ENCODE measurements at regions not wholly inside any gene's neighbourhood (a gene's known extent, or its start where the extent isn't known, plus 50 kb on each side); places are given as distances from the start of the nearest gene placed in this dataset.

GRCh38 chr6:3531481-3531880 is 74.6 kb upstream of the SLC22A23 start:
- Histone ChIP-seq H3K9me3 (no peaks in the 10 kb centered on the region), H3K9ac (no peak overlapping the region), H3K4me3 (ENCODE audit: low read depth in 2 of 2, low read length in 1 of 2) (no peak overlapping the region), H3K4me2 (no peak overlapping the region), H3K36me3 (replicated peaks in 1 of 2; ENCODE audit: control insufficient read depth in 1 of 2, insufficient read depth in 2 of 2, low read length in 1 of 2) (no peaks in the 10 kb centered on the region), H4K20me1 (ENCODE audit: insufficient read depth) (no peaks in the 10 kb centered on the region), H3F3A (replicated peaks; ENCODE audit: insufficient read depth) (no peaks in the 10 kb centered on the region), H3K79me2 (ENCODE audit: insufficient read depth) (no peaks in the 10 kb centered on the region), H3K27me3 (ENCODE audit: insufficient read depth) (peaks cover 32% of the 10 kb centered on the region; the same call in 1 of the 2 replicates), H3K27ac (ENCODE audit: low read depth in 2 of 2, low read length in 1 of 2) (no peak overlapping the region), H3K4me1 (ENCODE audit: control insufficient read depth in 1 of 2, insufficient read depth in 2 of 2, low read depth in 1 of 2, low read length in 1 of 2) (no peaks in the 10 kb centered on the region), H2AFZ (ENCODE audit: low read depth) (no peak overlapping the region), H3K9me2 (no peaks in the 10 kb centered on the region)
- DNase-seq, result no peak
- POLR2A ChIA-PET, result no interaction called here
- TF ChIP-seq SIN3A (IDR thresholded peaks at IDR 0.05; ENCODE audit: borderline replicate concordance, low read depth, low read length) (no peak), GATA2 (CRISPR knock-in tag; IDR thresholded peaks at IDR 0.05) (no peak), NFIC (IDR thresholded peaks at IDR 0.05; ENCODE audit: borderline replicate concordance) (no peak), RXRA (IDR thresholded peaks at IDR 0.05; ENCODE audit: borderline replicate concordance, low read depth) (no peak), USF2 (IDR thresholded peaks at IDR 0.05; ENCODE audit: borderline replicate concordance, low read depth, low read length) (no peak), ELF1 (IDR thresholded peaks at IDR 0.05) (no peak), USF1 (IDR thresholded peaks at IDR 0.05; ENCODE audit: borderline replicate concordance, low read depth) (no peak), IRF3 (IDR thresholded peaks at IDR 0.05; ENCODE audit: low read depth, low read length) (no peak), RCOR1 (IDR thresholded peaks at IDR 0.05; ENCODE audit: low read length) (no peak)
- CTCF ChIA-PET, result interaction anchor here (0.9 kb wide), 1 partner anchor 11 kb away, joined by 3 read pairs; no protein-coding TSS in a partner anchor
- 27% methylated on average over 7 of the region's 7 CpGs for WGBS (ENCODE audit: low lambda C conversion rate)

- DNase-seq, result no peak
- Histone ChIP-seq H3K9me2 (no peaks in the 10 kb centered on the region), H3K9ac (no peak overlapping the region), H3F3A (replicated peaks; ENCODE audit: insufficient read depth) (no peaks in the 10 kb centered on the region), H3K36me3 (replicated peaks in 1 of 2; ENCODE audit: control insufficient read depth in 1 of 2, insufficient read depth in 2 of 2, low read length in 1 of 2) (no peaks in the 10 kb centered on the region), H3K9me3 (no peaks in the 10 kb centered on the region), H2AFZ (ENCODE audit: low read depth) (no peak overlapping the region), H3K4me2 (no peak overlapping the region), H4K20me1 (ENCODE audit: insufficient read depth) (no peaks in the 10 kb centered on the region), H3K27ac (ENCODE audit: low read depth in 2 of 2, low read length in 1 of 2) (no peak overlapping the region), H3K4me3 (ENCODE audit: low read depth in 2 of 2, low read length in 1 of 2) (no peak overlapping the region), H3K4me1 (ENCODE audit: control insufficient read depth in 1 of 2, insufficient read depth in 2 of 2, low read depth in 1 of 2, low read length in 1 of 2) (no peaks in the 10 kb centered on the region), H3K79me2 (ENCODE audit: insufficient read depth) (no peaks in the 10 kb centered on the region), H3K27me3 (ENCODE audit: insufficient read depth) (peaks cover 22% of the 10 kb centered on the region; the same call in 1 of the 2 replicates)
- 22% methylated on average over 10 of the region's 10 CpGs for WGBS (ENCODE audit: low lambda C conversion rate)
- CTCF ChIA-PET, result interaction anchor here (0.9 kb wide), 1 partner anchor 10 kb away, joined by 3 read pairs; no protein-coding TSS in a partner anchor
- POLR2A ChIA-PET, result no interaction called here
- TF ChIP-seq REST (IDR thresholded peaks at IDR 0.05; ENCODE audit: low read depth, low read length) (no peak), TCF12 (IDR thresholded peaks at IDR 0.05) (no peak), SMC3 (IDR thresholded peaks at IDR 0.05; ENCODE audit: low read depth, low read length) (no peak), SIN3A (IDR thresholded peaks at IDR 0.05; ENCODE audit: borderline replicate concordance, low read depth, low read length) (no peak), GATA2 (CRISPR knock-in tag; IDR thresholded peaks at IDR 0.05) (no peak), FOXJ3 (CRISPR knock-in tag; IDR thresholded peaks at IDR 0.05) (no peak), RCOR1 (IDR thresholded peaks at IDR 0.05; ENCODE audit: low read length) (no peak), JUND (IDR thresholded peaks at IDR 0.05) (no peak), ZBTB33 (IDR thresholded peaks at IDR 0.05; ENCODE audit: borderline replicate concordance, low read depth) (no peak), USF2 (IDR thresholded peaks at IDR 0.05; ENCODE audit: borderline replicate concordance, low read depth, low read length) (no peak), RXRA (IDR thresholded peaks at IDR 0.05; ENCODE audit: borderline replicate concordance, low read depth) (no peak), POLR2AphosphoS5 (IDR thresholded peaks at IDR 0.05; ENCODE audit: low read depth, low read length) (no peak)
Observed at GRCh38 chr6:3530515-3530914, 73.7 kb upstream of the SLC22A23 start.

Data from SK-N-SH (cell line).